ENCODE measurements at regions not wholly inside any gene's neighbourhood (a gene's known extent, or its start where the extent isn't known, plus 50 kb on each side); places are given as distances from the start of the nearest gene placed in this dataset.

- H3K9ac ChIP-seq (ENCODE audit: control insufficient read depth, insufficient read depth, low read length): no peak overlapping the region
- H3K4me1 ChIP-seq (ENCODE audit: control insufficient read depth, insufficient read depth, low read length): no peaks in the 10 kb centered on the region
- H3K27ac ChIP-seq (ENCODE audit: control insufficient read depth, insufficient read depth): no peak overlapping the region
- no peaks in the 10 kb centered on the region for H3K27me3 ChIP-seq (replicated peaks in 1 of 2; ENCODE audit: control insufficient read depth in 2 of 2, insufficient read depth in 2 of 2, low read length in 1 of 2)
- no peak overlapping the region for H3K4me3 ChIP-seq
- ChIA-PET SMC1A (ENCODE audit: uncharacterized antibody, unreplicated experiment) (interaction anchor here (0.6 kb wide), 1 partner anchor 181 kb away, joined by 3 read pairs; no protein-coding TSS in a partner anchor), POLR2A (no interaction called here), CTCF (no interaction called here), RAD21 (ENCODE audit: unreplicated experiment) (interaction anchor here (0.7 kb wide), 1 partner anchor 269 kb away, joined by 4 read pairs; no protein-coding TSS in a partner anchor)
- FAIRE-seq: no peak
- intact Hi-C loops (cut with micrococcal nuclease; ENCODE audit: unreplicated experiment): no loop called here
- H3K79me2 ChIP-seq (ENCODE audit: control insufficient read depth, insufficient read depth, low read length): no peaks in the 10 kb centered on the region
- no peaks in the 10 kb centered on the region for H3K9me3 ChIP-seq (replicated peaks; ENCODE audit: control insufficient read depth, insufficient read depth, low read length)
- BruUV-seq (replicated peaks): no TSS peak
- H3K36me3 ChIP-seq (ENCODE audit: control insufficient read depth in 2 of 2, insufficient read depth in 2 of 2, low read length in 1 of 2): no peaks in the 10 kb centered on the region
- DNase-seq (ENCODE audit: low read depth, low spot score): no peak
- in situ Hi-C loops (cut with MboI): no loop called here
- H4K20me1 ChIP-seq (ENCODE audit: control insufficient read depth, insufficient read depth): no peaks in the 10 kb centered on the region
- no peak for ATAC-seq
- H3K4me2 ChIP-seq (ENCODE audit: control insufficient read depth, insufficient read depth): no peak overlapping the region
- H2AFZ ChIP-seq (ENCODE audit: control insufficient read depth, low read depth, low read length): no peak overlapping the region
- TF ChIP-seq PKNOX1 (IDR thresholded peaks at IDR 0.05): no peak
- TF ChIP-seq NFXL1 (IDR thresholded peaks at IDR 0.05; ENCODE audit: borderline replicate concordance): no peak
- TF ChIP-seq ATF7 (IDR thresholded peaks at IDR 0.05; ENCODE audit: low read depth): no peak
- no peak for TF ChIP-seq BHLHE40 (IDR thresholded peaks at IDR 0.05; ENCODE audit: borderline replicate concordance in 1 of 2, low read depth in 2 of 2, low read length in 1 of 2)
Observed at GRCh38 chr3:83320726-83321125, 1559.3 kb upstream of the GBE1 start.

DNA sequence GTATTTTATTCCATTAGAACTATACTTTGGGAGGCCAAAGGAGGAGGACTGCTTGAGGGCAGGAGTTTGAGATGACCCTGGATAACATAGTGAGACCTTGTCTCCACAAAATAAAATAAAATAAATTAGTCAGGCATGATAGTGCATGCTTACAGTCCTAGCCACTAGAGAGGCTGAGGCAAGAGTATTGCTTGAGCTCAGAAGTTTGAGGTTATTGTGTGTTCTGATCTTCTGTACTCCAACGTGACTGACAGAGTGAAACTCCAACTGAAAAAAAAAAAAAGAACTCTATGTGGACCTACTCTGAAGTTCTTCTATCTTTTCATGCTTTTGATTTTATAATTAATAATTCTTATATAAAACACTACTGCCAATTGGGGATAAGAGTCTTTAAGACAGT is 1560.0 kb upstream of the GBE1 start:
- SMC1A ChIA-PET (ENCODE audit: uncharacterized antibody, unreplicated experiment): no interaction called here
- Histone ChIP-seq H3K79me2 (ENCODE audit: control insufficient read depth, insufficient read depth, low read length) (no peaks in the 10 kb centered on the region), H3K4me3 (no peak overlapping the region), H4K20me1 (ENCODE audit: control insufficient read depth, insufficient read depth) (no peaks in the 10 kb centered on the region), H2AFZ (ENCODE audit: control insufficient read depth, low read depth, low read length) (no peak overlapping the region), H3K27ac (ENCODE audit: control insufficient read depth, insufficient read depth) (no peak overlapping the region), H3K4me1 (ENCODE audit: control insufficient read depth, insufficient read depth, low read length) (no peaks in the 10 kb centered on the region), H3K9ac (ENCODE audit: control insufficient read depth, insufficient read depth, low read length) (no peak overlapping the region), H3K4me2 (ENCODE audit: control insufficient read depth, insufficient read depth) (no peak overlapping the region), H3K27me3 (replicated peaks in 1 of 2; ENCODE audit: control insufficient read depth in 2 of 2, insufficient read depth in 2 of 2, low read length in 1 of 2) (no peaks in the 10 kb centered on the region), H3K36me3 (ENCODE audit: control insufficient read depth in 2 of 2, insufficient read depth in 2 of 2, low read length in 1 of 2) (no peaks in the 10 kb centered on the region), H3K9me3 (replicated peaks; ENCODE audit: control insufficient read depth, insufficient read depth, low read length) (no peaks in the 10 kb centered on the region)
- in situ Hi-C loops (cut with MboI) (no loop called here), intact Hi-C loops (cut with micrococcal nuclease; ENCODE audit: unreplicated experiment) (no loop called here)
- ATAC-seq (no peak), FAIRE-seq (no peak), DNase-seq (ENCODE audit: low read depth, low spot score) (no peak)
- CTCF ChIA-PET: no interaction called here
- 44% methylated on average over 1 of the region's 1 CpG for WGBS (ENCODE audit: insufficient coverage, insufficient replicate concordance, low lambda C conversion rate, missing lambda C conversion rate)
- RAD21 ChIA-PET (ENCODE audit: unreplicated experiment): interaction anchor here (0.7 kb wide), 1 partner anchor 269 kb away, joined by 4 read pairs; no protein-coding TSS in a partner anchor
- no TSS peak for BruUV-seq (replicated peaks)
- TF ChIP-seq NFYB (IDR thresholded peaks at IDR 0.05; ENCODE audit: insufficient read depth, low read depth, low read length): no peak
- TF ChIP-seq, protein P1, sequence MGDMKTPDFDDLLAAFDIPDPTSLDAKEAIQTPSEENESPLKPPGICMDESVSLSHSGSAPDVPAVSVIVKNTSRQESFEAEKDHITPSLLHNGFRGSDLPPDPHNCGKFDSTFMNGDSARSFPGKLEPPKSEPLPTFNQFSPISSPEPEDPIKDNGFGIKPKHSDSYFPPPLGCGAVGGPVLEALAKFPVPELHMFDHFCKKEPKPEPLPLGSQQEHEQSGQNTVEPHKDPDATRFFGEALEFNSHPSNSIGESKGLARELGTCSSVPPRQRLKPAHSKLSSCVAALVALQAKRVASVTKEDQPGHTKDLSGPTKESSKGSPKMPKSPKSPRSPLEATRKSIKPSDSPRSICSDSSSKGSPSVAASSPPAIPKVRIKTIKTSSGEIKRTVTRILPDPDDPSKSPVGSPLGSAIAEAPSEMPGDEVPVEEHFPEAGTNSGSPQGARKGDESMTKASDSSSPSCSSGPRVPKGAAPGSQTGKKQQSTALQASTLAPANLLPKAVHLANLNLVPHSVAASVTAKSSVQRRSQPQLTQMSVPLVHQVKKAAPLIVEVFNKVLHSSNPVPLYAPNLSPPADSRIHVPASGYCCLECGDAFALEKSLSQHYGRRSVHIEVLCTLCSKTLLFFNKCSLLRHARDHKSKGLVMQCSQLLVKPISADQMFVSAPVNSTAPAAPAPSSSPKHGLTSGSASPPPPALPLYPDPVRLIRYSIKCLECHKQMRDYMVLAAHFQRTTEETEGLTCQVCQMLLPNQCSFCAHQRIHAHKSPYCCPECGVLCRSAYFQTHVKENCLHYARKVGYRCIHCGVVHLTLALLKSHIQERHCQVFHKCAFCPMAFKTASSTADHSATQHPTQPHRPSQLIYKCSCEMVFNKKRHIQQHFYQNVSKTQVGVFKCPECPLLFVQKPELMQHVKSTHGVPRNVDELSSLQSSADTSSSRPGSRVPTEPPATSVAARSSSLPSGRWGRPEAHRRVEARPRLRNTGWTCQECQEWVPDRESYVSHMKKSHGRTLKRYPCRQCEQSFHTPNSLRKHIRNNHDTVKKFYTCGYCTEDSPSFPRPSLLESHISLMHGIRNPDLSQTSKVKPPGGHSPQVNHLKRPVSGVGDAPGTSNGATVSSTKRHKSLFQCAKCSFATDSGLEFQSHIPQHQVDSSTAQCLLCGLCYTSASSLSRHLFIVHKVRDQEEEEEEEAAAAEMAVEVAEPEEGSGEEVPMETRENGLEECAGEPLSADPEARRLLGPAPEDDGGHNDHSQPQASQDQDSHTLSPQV (IDR thresholded peaks at IDR 0.05): no peak
- POLR2A ChIA-PET: no interaction called here

Measured in GM12878 (cell line).